KG1 (cell line): ENCODE measurements at regions not wholly inside any gene's neighbourhood (a gene's known extent, or its start where the extent isn't known, plus 50 kb on each side); places are given as distances from the start of the nearest gene placed in this dataset.

Source experiments
- DNase-seq: peaks from one replicate; lab custom pipeline; 2025; lab: John Stamatoyannopoulos, UW

DNA sequence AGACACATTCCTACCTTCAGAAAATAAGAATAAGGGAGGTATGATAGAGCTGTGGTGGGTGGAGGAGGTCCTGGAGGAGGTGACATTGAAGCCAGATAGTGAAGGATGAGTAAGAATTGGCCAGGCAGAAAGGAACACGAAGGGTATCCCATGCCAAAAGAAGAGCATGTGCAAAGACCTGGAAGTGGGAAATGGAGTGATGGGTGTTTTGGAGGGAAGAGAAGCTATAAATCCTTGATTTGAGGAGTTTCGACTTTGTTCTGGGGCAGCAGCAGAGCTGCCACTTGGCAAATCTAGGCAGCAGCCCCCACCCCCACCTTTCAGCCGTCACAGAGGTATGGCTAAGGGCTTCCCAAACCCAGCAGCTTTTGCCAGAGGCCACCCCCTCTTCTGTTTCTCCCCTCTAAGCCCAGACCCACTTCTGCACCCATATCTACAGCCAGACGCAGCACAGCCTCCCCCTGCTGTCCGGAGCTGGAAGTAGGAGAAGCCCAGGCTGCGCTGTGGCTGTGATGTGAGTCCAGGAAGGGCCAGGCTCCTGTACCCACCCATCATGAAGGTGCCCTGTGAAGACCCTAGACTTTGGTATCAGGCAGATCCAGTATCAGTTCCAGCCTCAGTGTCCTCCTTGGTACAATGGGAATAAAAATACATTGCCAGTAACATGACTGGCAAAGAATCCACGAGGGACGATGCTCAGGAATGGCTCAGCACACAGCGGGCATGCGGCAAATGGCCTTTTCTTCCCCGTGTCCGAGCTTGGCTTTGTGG is 188.7 kb upstream of the LINGO1 start:
- peak; percentile 26 for DNase-seq

DNA sequence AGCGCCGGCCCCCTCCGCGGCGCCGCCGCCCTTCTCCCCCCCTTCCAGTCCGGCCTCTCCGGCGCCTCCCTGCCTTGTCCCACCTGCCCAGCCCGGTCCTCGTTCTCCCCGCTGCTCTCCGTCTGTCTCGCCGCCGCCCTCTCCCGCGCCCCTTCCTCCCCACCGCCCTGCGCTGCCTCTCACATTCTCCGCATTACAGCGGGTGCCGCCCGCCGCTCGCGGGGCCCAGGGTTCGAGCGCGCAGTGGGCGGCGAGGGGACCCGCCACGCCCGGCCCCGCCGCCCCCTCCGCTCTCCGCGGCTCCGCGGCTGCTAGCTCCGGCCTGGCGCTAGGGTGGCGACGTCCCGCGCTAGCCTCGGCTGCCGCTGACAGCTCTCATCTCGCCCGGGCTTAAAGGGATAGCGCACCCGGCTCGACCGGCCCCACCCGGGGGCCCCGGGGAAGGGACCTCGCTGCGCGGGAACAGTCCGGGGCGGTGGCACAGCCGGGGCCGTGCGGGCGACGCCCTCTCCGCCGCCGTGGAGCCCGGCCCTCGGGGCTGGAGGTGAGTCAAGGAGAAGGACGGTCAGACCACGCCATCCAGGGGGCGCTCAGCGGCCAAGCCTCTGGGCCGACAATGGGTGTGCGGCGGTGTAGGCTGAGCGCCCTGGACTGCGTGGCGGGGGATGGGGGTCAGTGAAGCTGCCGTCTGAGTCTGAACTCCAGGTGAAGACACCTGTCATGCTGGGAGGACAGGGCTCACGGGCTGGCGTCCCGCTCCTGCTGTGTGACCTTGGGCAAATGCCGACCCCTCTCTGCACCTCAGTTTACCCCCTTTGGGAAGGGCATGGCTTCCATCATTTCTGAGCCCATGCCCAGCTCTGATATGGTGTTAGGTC is 187.4 kb upstream of the LINGO1 start:
- peak; percentile 11 for DNase-seq

DNA sequence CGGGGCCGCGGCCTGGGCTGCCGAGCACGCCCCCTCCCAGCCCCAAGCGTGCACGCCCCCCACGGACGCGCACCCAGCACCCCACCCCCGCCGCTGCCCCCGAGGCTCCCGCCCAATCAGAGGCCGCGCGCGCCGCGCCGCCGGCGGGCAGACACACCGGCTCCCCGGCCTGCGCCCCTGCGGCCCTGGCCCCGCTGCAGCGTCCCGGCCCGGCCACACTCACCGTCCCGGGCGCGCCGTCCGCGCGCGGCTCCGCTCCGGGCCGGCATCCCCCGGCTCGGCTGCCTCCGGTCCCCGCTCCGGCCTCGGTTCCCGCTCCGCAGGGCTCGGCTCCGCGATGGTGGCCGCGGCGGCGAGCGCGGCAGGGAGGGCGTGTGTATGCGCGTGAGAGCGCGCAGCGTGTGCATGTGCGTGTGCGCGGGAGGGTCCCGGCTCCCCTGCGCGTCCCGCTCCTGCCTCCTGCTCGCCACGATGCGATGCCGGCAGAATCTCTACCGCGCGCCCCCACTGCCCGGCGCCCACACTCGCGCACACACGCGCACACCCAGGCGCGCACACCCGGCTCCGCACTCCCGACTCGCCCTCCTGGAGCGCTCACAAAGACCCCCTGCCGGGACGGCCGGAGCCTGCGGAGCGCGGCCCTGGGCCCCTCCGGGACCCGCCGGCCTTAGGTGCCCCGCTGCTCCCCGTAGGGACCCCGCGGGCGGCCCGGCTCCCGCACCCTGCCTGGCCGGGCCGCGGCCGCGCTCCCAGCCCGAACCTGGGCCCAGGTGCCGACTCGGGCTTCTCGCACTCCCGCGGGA is 186.5 kb upstream of the LINGO1 start:
- DNase-seq = no peak

DNA sequence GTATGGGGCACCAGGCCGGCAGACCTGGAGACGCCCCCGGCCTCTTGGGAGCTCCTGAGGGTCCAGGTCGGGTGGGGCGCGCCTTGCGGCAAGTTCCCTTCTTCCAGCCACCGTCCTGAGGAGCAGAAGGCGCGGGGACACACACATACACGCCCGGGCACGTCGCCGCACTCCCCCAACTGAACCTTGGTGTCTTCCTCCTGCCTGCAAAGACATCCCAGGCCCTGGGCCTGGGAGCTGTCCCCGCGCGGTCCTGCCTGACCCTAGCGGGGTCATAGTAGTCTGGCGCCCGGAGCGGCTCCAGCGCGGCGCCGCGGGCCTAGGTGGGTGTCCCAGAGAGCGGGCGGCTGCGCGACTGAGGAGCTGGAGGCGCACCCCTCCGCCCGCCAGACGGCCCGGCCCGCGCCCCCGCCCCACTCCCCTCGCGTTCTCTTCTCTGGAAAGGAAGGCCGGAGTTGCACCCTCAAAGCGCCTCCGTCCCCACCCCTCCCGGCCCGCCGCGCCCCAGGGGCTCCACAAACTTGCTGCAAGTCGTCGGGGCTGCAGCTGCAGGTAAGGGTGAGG is 185.9 kb upstream of the LINGO1 start:
- no peak for DNase-seq

DNA sequence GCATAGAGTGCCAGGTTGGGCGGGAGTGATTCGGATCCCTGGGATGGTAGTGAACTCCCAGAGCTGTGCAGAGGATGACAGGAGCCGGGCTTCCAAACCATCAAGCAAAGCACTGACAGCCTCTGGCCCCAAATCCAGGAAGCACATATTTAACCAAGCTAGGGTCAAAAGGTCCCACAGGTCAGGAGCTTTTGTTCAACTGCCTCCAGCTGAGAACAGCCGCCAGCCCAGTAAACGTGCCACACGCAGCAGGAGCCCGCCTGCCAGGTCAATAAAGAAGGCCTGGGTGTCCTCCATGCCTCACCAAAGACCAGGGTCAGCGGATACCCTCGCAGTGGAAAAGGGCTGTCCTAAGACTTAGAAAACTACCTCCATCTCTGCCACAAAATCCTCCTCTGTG is 184.7 kb upstream of the LINGO1 start:
- DNase-seq = no peak

DNA sequence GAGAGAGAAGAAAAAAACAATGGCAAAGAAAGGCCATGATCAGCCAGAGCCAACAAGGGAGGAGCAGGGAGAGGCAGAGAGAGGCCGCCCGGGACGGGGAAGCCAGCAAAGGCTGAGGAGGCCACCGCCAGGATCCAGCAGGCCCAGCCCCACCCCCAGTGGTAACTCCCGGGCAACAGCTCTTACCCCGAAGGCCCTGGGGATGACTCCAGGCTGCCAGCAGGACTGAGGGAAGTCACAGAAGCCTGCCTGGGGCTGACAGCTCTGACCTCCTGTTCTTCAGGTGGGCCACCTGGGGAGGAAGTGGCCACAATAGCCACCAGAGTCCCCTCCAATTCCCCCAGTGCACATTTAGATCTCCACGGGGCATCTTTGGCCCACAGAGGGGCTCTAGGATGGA is 184.3 kb upstream of the LINGO1 start:
- DNase-seq = no peak

DNA sequence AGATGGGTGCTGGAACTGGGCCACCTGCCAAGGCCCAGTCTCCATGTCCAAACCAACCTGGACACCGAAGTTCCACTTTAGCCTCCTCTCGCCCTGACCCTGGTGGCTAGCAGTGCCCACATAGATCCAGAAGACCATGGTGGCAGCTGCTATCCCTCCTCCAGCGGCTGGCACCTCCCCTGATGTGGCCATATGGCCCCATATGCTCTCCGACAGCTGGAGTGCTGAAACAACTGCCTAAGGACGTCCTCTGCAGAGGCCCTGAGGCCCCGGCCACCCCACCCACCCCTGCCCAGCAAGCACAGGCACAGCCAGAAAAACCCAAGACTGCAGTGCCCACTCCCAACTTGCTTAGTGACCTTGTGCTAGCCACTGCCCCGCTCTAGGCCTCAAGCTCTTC is 182.3 kb upstream of the LINGO1 start:
- DNase-seq = no peak

DNA sequence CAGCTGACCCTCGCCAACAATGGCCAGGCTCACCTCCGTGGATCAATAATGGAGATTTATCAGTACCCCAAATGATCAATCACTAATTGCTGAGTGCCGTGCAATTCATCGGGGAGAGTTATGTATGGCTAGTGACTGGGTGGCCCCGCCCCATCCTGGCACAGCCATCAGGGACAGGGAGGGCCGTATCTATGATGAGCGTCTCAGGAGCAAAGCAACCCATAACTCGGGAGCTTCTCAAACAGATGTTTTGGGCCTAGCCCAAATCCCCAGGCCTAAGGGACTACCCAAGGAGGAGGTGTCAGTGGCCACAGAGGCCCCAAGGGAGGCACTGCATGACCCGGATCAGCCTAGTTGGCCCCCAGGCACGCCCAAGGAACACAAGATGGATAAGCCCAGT is 180.0 kb upstream of the LINGO1 start:
- no peak for DNase-seq

DNA sequence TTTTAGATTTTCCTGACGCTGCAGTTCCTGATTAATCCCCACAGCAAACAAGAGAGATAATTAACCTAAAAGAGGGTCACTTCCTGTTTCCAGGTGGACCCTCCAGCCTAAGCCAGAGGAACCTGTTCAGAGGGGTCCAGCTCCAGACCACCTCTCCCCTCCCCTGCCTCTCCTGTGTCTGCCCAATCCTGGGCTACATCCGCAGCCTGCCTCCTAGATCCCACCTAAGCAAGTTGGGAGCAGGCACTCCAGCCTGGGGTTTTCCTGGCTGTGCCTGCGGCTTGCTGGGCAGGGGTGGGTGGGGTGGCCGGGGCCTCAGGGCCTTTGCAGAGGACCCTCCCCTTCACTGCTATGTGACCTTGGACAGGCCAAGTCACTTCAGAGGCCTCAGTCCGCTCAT is 178.6 kb upstream of the LINGO1 start:
- no peak for DNase-seq

DNA sequence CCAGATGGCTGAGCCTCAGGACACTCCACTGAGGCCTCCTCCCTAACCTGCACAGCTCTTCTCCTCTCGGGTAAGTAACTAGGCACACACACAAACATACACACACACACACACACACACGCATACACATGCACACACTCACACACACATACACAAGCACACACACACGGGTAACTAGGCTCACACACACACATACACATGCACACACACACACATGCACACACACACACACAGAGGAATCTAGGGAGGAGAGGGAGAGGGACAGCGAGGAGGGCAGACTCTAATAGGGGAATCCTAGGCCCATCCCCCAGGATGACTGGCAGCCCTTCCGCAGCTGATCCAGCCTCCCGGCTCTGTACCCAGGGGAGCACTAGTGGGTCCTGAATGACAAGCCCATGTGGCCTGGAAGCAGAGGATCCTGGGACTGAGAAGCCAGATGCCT is 177.4 kb upstream of the LINGO1 start:
- no peak for DNase-seq

DNA sequence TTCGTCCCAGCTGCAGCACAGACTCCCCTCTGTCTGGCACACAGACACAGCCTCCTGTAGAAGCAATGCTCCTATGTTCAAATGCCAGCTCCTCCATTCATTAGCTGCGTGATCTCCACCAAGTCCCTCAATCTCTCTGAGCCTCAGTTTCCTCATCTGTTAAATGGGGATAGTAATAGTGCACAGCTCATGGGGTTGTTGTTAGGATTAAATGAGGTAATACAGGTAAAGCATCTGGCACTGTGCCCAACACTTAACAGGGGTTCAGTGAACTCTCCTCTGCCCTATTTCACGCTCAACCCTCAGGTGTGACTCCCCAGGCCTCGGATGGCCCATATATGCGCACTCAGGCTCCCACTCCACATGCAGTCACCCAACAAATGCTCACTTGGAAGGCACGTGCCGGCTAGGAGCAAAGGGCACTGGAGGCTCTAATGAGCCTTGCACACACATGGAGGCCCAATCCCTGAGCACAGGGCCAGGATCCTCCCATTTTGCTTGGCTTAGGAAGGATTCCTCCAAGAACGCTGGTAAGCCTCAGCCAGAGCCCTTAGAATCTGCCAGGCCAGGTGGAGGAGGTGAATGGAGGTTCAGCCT is 176.0 kb upstream of the LINGO1 start:
- DNase-seq = no peak

DNA sequence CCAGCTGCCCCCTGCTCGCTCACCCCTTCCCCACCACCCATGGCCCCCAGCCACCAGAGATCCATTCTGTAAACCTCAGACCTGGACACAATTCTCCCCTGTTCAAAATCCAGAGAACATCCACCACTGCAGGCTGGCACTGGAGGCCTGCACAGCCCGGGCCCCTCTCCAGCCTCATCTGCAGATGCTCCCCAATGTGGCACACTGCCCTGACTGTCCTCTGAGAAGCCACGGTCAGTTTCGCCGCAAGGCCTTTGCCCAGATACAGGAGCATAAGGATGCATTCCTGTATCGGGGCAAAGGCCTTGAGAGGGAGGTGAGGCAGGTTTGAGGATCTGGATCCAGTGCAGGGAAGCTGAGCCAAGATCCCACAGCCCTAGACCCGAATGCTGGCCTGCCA is 175.4 kb upstream of the LINGO1 start:
- no peak for DNase-seq

DNA sequence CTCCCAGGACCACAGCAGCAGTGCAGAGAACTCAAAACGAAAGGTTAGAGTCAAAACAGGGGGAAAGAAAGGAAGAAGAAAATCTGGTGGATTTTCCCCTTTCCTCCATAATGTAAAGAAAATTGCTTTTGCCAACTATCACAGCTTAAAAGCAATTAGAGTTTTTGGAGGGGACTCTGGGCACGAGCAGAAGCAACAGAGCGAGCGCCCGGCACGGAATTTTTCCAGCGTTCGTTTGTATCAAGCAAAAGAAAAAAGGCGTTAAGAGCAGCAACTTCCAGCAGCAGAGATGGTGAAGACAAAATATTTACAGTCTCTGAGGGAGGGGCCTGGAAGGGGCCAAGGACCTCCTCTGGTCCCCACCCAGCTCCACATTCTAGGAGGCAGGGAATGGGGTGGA is 174.9 kb upstream of the LINGO1 start:
- no peak for DNase-seq

DNA sequence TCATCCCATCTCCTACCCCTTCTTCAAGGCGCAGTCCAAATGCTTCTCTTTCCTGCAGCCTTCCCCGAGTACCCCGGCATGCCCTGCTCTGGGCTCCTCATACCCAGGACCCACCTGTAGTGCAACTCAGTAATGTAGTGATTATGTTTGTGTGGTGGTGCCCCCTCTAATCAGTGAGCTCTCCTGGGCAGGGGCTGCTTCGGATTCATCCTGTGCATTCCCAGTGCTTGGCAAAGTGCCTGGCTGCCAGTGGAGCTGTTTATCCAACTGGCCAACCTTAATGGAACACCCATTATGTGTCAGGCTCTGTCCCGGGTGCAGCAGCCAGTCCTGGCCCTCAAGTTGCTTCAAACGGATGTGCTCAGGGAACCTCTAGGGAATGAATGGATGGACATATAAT is 174.4 kb upstream of the LINGO1 start:
- DNase-seq = no peak

DNA sequence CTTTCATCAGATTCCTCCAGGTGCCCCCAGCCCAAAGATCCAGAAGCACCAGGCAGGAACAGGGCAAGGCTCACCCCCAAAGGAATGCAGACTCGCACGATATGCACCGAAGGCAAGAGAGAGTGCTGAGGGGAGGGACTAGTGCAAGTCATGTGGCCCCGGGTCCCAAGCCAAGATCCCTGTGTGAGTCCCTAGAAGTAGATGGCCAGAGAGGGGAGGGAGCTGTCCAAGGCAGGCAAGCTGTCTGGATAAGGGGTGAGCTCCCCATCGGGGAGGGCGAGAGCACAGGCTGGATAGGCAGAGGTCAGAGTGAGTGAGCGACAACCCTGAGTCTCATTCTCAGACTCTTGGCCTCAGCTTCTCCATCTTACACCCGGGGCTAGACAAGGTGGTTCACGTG is 171.5 kb upstream of the LINGO1 start:
- no peak for DNase-seq

DNA sequence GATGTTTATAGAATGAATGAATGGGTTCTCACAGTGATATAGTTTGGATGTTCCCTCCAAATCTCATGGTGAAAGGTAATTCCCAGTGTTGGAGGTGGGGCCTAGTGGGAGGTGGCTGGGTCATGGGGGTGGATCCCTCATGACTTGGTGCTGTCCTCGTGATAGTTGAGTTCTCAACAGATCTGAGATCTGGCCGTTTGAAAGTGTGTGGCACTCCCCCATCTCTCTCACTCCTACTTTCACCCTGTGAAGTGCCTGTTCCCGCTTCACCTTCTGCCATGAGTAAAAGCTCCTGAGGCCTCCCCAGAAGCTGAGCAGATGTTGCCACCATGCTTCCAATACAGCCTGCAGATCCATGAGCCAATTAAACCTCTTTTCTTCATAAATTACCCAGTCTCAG is 170.8 kb upstream of the LINGO1 start:
- DNase-seq = no peak

DNA sequence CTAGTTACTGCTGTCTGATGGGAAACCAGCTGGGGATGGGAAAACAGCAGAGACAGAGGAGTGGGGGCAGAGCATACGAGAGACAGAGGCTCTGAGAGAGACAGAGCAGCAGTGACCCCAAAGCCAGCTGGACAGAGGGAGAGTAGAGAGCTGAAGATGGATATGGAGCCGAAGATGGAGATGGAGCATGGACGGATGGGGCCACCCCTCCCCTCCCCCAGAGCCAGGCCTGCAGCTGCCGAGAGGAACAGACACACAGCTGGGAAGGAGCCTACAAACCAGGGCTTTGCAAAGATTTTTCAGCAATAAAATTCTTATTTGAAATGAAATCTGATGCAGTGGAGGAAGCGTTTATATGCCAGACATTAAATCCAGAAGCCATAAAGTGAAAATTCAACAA is 167.6 kb upstream of the LINGO1 start:
- DNase-seq = no peak

DNA sequence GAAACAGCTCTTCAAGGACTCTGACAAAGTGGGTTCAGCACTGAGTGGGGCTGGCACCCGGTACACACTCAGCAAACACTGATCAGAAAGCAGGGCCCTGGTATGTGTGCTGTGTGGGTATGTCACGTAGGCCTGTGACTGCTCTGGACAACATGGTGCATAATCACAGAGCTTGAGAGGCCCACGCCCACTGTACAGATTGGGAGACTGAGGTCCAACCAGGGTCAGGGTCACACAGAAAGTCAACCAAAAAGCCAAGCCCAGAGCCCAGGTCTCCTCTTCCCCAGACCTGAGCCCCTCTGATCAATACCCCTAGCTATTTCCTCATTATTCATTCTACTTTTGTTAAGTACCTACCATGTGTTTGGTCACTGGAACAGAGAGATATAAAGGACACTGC is 166.1 kb upstream of the LINGO1 start:
- DNase-seq = no peak

DNA sequence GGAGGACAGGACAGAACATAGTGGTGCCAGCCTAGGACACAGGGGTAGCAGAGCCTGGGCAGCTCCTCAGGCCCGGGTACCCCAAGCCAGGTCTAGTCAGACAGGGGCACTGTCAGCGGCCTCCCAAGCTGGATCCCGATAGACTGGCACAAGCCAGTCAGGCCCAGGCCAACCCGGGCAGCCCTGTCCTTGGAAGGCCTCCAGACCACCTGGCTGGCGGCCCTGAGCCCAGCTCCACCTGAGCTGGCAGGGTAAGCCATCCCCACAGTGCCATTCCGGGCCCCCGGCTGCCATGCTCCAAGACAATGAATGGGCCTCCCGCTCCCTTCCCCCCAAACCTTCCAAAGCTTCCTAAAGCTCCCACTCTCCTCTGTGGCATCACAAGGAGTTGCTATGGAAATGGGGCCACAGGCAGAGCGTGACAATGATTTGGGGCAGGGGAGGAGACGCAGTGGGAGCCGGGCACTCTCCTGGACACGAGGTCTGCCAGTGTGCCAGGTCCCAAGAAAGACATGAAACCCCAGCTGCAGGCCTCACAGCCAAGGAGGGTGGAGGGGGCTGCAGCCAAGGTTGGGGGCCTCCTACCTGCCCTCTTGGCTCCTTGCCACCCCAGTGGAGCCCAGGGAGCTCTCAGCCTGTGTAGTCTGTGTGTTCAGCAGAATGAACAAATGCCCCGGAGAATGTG is 165.6 kb upstream of the LINGO1 start:
- no peak for DNase-seq

DNA sequence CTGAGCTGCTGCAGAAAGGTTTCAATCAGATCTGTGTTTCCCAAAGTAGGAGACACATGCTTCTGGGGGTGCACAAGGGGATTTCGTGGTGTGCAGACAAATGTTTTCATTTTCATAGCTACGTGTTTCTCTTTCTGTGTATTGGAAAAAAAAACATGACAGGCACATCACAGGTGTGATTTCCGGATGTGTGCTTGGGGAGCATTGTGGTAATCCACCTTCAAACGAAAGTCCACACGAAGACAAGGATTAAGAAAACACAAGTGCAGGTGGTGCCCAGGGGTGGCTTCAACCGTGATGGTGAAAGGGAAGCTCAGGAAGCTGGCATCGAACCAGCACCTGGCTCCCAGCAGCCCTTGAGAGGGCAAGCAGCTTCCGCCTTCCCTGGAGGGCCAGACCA is 164.6 kb upstream of the LINGO1 start:
- DNase-seq = no peak

DNA sequence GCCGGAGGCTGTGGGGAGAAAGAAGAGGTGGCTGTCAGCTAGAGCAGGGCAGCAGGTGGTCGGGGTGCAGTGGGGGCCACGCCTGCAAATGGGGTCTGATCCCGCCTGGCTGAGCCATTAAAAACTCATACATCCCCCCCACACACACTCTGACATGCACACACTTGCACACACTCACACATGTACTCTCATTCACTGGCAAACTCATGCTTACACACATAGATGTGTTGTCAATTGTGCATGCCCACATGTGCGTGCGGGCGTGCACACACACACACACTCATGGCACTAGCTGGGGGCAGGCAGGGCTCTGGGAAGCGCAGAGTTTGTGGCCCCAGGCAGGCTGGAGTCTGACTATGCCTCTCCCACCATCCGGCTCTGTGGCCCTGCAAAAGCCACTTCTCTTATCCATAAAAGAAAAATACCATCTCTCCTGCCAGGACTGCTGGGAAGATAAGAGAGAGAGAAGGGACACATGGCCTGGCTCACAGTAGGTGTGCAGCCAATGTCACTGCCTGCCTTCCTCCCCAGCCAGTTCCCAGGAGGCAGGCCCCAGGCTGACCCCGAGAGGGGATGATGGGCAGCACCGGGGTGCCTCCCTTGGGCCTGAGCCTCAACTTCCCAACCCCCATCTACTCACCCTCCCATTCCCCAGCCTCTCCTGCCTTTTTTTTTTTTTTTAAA is 163.5 kb upstream of the LINGO1 start:
- no peak for DNase-seq
